DOHH2 (cell line): ENCODE measurements at regions not wholly inside any gene's neighbourhood (a gene's known extent, or its start where the extent isn't known, plus 50 kb on each side); places are given as distances from the start of the nearest gene placed in this dataset.

ENCODE experiments used
- H3F3A ChIP-seq: fragments of 200-600 bp; sonication (generic), shearing (Covaris generic); 2 replicates; pipeline ENCODE4 v1.6.0; 2016; ENCODE audit warnings: antibody characterized with exemption, mild to moderate bottlenecking; ENCODE audit not compliant: control insufficient read depth, insufficient read depth
- H3K27ac ChIP-seq: fragments of 200-600 bp; sonication (generic); 2 replicates; pipeline ENCODE4 v1.5.1; 2014; ENCODE audit warnings: low read depth, mild to moderate bottlenecking, low read length, moderate library complexity
- H3K27me3 ChIP-seq: fragments of 200-600 bp; sonication (generic); 2 replicates; pipeline ENCODE4 v1.6.1; 2014; ENCODE audit warnings: mild to moderate bottlenecking, low read length, mixed read lengths; ENCODE audit not compliant: control insufficient read depth
- H3K36me3 ChIP-seq: fragments of 200-600 bp; sonication (generic); 2 replicates; pipeline ENCODE4 v1.6.1; 2014; ENCODE audit warnings: mild to moderate bottlenecking, low read length, moderate library complexity, mixed read lengths; ENCODE audit not compliant: control insufficient read depth
- H3K4me1 ChIP-seq: fragments of 200-600 bp; sonication (generic); 2 replicates; pipeline ENCODE4 v1.6.1; 2014; ENCODE audit warnings: mild to moderate bottlenecking, low read length, mixed read lengths; ENCODE audit not compliant: control insufficient read depth
- H3K4me2 ChIP-seq: fragments of 200-600 bp; sonication (generic); 2 replicates; pipeline ENCODE4 v1.6.0; 2014; ENCODE audit warnings: mild to moderate bottlenecking, low read length, moderate library complexity
- H3K4me3 ChIP-seq: fragments of 200-600 bp; sonication (generic); 2 replicates; pipeline ENCODE4 v1.5.1; 2014; ENCODE audit warnings: mild to moderate bottlenecking, low read length, mixed read lengths
- H3K79me2 ChIP-seq: fragments of 200-600 bp; sonication (generic); 2 replicates; pipeline ENCODE4 v1.6.1; 2014; ENCODE audit warnings: mild to moderate bottlenecking, low read length, mixed read lengths; ENCODE audit not compliant: control insufficient read depth
- H3K9me2 ChIP-seq: fragments of 200-600 bp; sonication (generic); replicated peaks from 2 replicates; pipeline ENCODE4 v1.6.1; 2014; ENCODE audit warnings: mild to moderate bottlenecking, low read length, mixed read lengths; ENCODE audit not compliant: control insufficient read depth
- H3K9me3 ChIP-seq: fragments of 200-600 bp; sonication (generic); 2 replicates; pipeline ENCODE4 v1.6.1; 2014; ENCODE audit warnings: antibody characterized with exemption, low read length, mixed read lengths; ENCODE audit not compliant: control insufficient read depth, insufficient read depth
- H4K20me1 ChIP-seq: fragments of 200-600 bp; sonication (generic); 2 replicates; pipeline ENCODE4 v1.6.0; 2014; ENCODE audit warnings: low read depth, mild to moderate bottlenecking, antibody characterized with exemption, low read length, moderate library complexity; ENCODE audit not compliant: control insufficient read depth, insufficient read depth
- CTCF ChIP-seq: fragments of 200-600 bp; sonication (generic); IDR thresholded peaks from one replicate; pipeline ENCODE4 v1.5.1; 2014; ENCODE audit warnings: antibody characterized with exemption, mild to moderate bottlenecking, low read depth, low read length; ENCODE audit not compliant: poor library complexity, severe bottlenecking
- EZH2phosphoT487 ChIP-seq: fragments of 200-600 bp; sonication (generic); IDR thresholded peaks from 2 replicates; pipeline ENCODE4 v1.6.1; 2017; ENCODE audit warnings: borderline replicate concordance, mild to moderate bottlenecking, antibody characterized with exemption, low read length, moderate library complexity, mixed read lengths

GRCh38 chr6:157758516-157759023 is 64.5 kb upstream of the SNX9 start:
- Histone ChIP-seq H3K4me3 (no peak overlapping the region), H3K36me3 (no peaks in the 10 kb centered on the region), H3K27me3 (peaks cover 71% of the 10 kb centered on the region), H3F3A (peaks cover 6% of the 10 kb centered on the region; the same call in 1 of the 2 replicates), H3K9me2 (no peaks in the 10 kb centered on the region), H4K20me1 (peaks cover 9% of the 10 kb centered on the region), H3K27ac (no peak overlapping the region), H3K9me3 (peaks cover under 1% of the 10 kb centered on the region; the same call in 1 of the 2 replicates), H3K4me2 (no peak overlapping the region), H3K79me2 (no peaks in the 10 kb centered on the region), H3K4me1 (peaks cover 49% of the 10 kb centered on the region)
- no peak for TF ChIP-seq EZH2phosphoT487
- no peak for TF ChIP-seq CTCF

DNA sequence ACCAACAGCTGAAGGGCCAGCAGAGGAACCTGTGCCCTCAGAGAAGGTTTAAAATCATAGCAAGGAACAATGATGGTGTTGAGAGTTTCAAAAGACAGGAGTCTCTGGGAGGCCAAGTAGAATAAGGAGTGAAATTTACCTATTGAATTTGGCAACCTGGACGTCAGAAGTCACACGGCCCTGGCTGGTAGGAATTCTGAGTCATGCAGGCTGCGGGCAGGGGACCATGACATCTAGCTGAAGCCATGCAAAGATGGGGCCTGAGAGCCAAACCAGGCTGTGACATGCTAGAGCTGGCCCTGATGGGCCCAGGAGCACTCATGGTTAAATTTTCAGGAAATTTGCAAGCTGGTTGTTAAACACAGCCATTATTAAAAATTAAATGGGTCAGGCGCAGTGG is 64.0 kb upstream of the SNX9 start:
- Histone ChIP-seq H3K36me3 (no peaks in the 10 kb centered on the region), H3K27me3 (peaks cover 68% of the 10 kb centered on the region), H3F3A (peaks cover 11% of the 10 kb centered on the region), H4K20me1 (peaks cover 9% of the 10 kb centered on the region), H3K27ac (no peak overlapping the region), H3K4me3 (no peak overlapping the region), H3K4me1 (peaks cover 53% of the 10 kb centered on the region), H3K9me3 (no peaks in the 10 kb centered on the region), H3K79me2 (no peaks in the 10 kb centered on the region), H3K9me2 (no peaks in the 10 kb centered on the region), H3K4me2 (no peak overlapping the region)
- TF ChIP-seq EZH2phosphoT487 (no peak), CTCF (no peak)

GRCh38 chr6:157760137-157760536 is 62.9 kb upstream of the SNX9 start:
- peaks cover 59% of the 10 kb centered on the region for H3K4me1 ChIP-seq
- no peaks in the 10 kb centered on the region for H3K36me3 ChIP-seq
- H3K4me3 ChIP-seq, result no peak overlapping the region
- no peaks in the 10 kb centered on the region for H3K9me2 ChIP-seq
- peaks cover 62% of the 10 kb centered on the region for H3K27me3 ChIP-seq
- no peak overlapping the region for H3K27ac ChIP-seq
- H4K20me1 ChIP-seq, result peaks cover 9% of the 10 kb centered on the region
- no peaks in the 10 kb centered on the region for H3K9me3 ChIP-seq
- peaks cover 22% of the 10 kb centered on the region for H3F3A ChIP-seq
- TF ChIP-seq CTCF, result peak; percentile 5
- no peak for TF ChIP-seq EZH2phosphoT487
- H3K4me2 ChIP-seq, result no peak overlapping the region
- no peaks in the 10 kb centered on the region for H3K79me2 ChIP-seq
